ENCODE measurements at regions not wholly inside any gene's neighbourhood (a gene's known extent, or its start where the extent isn't known, plus 50 kb on each side); places are given as distances from the start of the nearest gene placed in this dataset.

- no peaks in the 10 kb centered on the region for H3K4me1 ChIP-seq
- no peak overlapping the region for H3K27ac ChIP-seq
- DNase-seq (no peak), ATAC-seq (no peak)
- TF ChIP-seq, protein P1, sequence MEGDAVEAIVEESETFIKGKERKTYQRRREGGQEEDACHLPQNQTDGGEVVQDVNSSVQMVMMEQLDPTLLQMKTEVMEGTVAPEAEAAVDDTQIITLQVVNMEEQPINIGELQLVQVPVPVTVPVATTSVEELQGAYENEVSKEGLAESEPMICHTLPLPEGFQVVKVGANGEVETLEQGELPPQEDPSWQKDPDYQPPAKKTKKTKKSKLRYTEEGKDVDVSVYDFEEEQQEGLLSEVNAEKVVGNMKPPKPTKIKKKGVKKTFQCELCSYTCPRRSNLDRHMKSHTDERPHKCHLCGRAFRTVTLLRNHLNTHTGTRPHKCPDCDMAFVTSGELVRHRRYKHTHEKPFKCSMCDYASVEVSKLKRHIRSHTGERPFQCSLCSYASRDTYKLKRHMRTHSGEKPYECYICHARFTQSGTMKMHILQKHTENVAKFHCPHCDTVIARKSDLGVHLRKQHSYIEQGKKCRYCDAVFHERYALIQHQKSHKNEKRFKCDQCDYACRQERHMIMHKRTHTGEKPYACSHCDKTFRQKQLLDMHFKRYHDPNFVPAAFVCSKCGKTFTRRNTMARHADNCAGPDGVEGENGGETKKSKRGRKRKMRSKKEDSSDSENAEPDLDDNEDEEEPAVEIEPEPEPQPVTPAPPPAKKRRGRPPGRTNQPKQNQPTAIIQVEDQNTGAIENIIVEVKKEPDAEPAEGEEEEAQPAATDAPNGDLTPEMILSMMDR (IDR thresholded peaks at IDR 0.05): no peak
- TF ChIP-seq POLR2A (IDR thresholded peaks at IDR 0.05): no peak
- whole genome bisulfite sequencing, 2 donors: 19 to 29% methylated on average over 4 of the region's 4 CpGs
- H3K27me3 ChIP-seq: no peaks in the 10 kb centered on the region
- H3K4me3 ChIP-seq: no peak overlapping the region
- H3K36me3 ChIP-seq (replicated peaks in 1 of 2; ENCODE audit: insufficient read depth in 1 of 2, low read depth in 2 of 2): no peaks in the 10 kb centered on the region
- intact Hi-C loops (cut with DNase I): no loop called here
- no peaks in the 10 kb centered on the region for H3K9me3 ChIP-seq
Observed at GRCh38 chr16:7218936-7219335, 113.7 kb upstream of the RBFOX1 start.

DNA sequence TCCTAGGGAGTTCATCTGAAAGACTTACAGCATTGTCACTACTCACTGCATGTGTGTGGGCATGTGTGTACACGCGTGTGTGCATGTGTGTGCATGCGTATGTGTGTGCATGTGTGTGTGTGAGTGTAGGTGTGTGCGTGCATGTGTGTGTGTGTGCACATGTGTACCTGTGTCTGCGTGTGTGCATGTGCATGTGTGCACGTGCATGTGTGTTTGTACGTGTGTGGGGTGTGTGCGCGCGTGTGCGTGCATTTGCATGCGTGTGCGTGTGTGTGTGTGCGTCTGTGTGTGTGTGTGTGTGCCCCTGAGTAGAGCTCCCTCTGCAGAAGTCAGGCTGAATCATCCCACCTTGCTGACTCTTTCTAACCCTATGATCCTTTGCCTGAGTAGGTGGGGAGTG is 114.8 kb upstream of the RBFOX1 start:
- DNase-seq (no peak), ATAC-seq (no peak)
- Histone ChIP-seq H3K4me1 (no peaks in the 10 kb centered on the region), H3K36me3 (replicated peaks in 1 of 2; ENCODE audit: insufficient read depth in 1 of 2, low read depth in 2 of 2) (no peaks in the 10 kb centered on the region), H3K9me3 (no peaks in the 10 kb centered on the region), H3K27ac (no peak overlapping the region), H3K4me3 (no peak overlapping the region), H3K27me3 (no peaks in the 10 kb centered on the region)
- 78 to 88% methylated on average over 14 of the region's 14 CpGs for WGBS, 2 donors
- intact Hi-C loops (cut with DNase I): no loop called here
- TF ChIP-seq, protein P1 (IDR thresholded peaks at IDR 0.05): no peak
- TF ChIP-seq POLR2A (IDR thresholded peaks at IDR 0.05): no peak

GRCh38 chr16:7216719-7217118 is 115.9 kb upstream of the RBFOX1 start:
- intact Hi-C loops (cut with DNase I): no loop called here
- no peak for TF ChIP-seq POLR2A (IDR thresholded peaks at IDR 0.05)
- TF ChIP-seq, protein P1 (IDR thresholded peaks at IDR 0.05): no peak
- DNase-seq (no peak), ATAC-seq (no peak)
- no peaks in the 10 kb centered on the region for H3K36me3 ChIP-seq (replicated peaks in 1 of 2; ENCODE audit: insufficient read depth in 1 of 2, low read depth in 2 of 2)
- no peaks in the 10 kb centered on the region for H3K27me3 ChIP-seq
- no peak overlapping the region for H3K27ac ChIP-seq
- H3K9me3 ChIP-seq: no peaks in the 10 kb centered on the region
- no peak overlapping the region for H3K4me3 ChIP-seq
- no peaks in the 10 kb centered on the region for H3K4me1 ChIP-seq

DNA sequence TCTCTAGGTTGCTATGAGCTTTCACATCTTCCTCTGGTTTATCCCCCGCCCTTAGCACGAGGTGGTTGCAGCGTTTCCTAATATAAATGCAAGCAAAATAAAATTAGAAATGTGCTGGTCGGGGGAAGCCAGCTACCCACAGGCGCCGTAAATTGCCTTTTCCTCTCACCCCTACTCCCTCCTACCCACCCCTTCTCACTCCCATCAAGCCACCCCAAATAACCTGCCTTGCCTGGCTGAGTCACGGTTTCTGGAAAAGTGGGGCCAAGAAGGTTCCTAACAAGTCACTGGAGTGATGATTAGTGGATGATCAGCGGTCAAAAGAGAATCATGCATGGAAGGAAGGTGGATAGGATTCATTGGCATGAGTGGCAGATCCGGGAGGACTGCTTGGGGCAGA is 120.9 kb upstream of the RBFOX1 start:
- no peak overlapping the region for H3K4me3 ChIP-seq
- TF ChIP-seq, protein P1 (IDR thresholded peaks at IDR 0.05): no peak
- no peak for TF ChIP-seq POLR2A (IDR thresholded peaks at IDR 0.05)
- no peaks in the 10 kb centered on the region for H3K27me3 ChIP-seq
- ATAC-seq (no peak), DNase-seq (no peak)
- H3K36me3 ChIP-seq (replicated peaks in 1 of 2; ENCODE audit: insufficient read depth in 1 of 2, low read depth in 2 of 2): no peaks in the 10 kb centered on the region
- WGBS, 2 donors: 63 to 72% methylated on average over 9 of the region's 9 CpGs
- intact Hi-C loops (cut with DNase I): no loop called here
- H3K9me3 ChIP-seq: no peaks in the 10 kb centered on the region
- no peak overlapping the region for H3K27ac ChIP-seq
- H3K4me1 ChIP-seq: no peaks in the 10 kb centered on the region

GRCh38 chr16:7209598-7209997 is 123.0 kb upstream of the RBFOX1 start:
- DNase-seq (no peak), ATAC-seq (no peak)
- 74 to 79% methylated on average over 3 of the region's 3 CpGs for WGBS, 2 donors
- Histone ChIP-seq H3K27ac (no peak overlapping the region), H3K9me3 (no peaks in the 10 kb centered on the region), H3K36me3 (replicated peaks in 1 of 2; ENCODE audit: insufficient read depth in 1 of 2, low read depth in 2 of 2) (no peaks in the 10 kb centered on the region), H3K4me3 (no peak overlapping the region), H3K4me1 (no peaks in the 10 kb centered on the region), H3K27me3 (no peaks in the 10 kb centered on the region)
- TF ChIP-seq, protein P1 (IDR thresholded peaks at IDR 0.05): no peak
- no peak for TF ChIP-seq POLR2A (IDR thresholded peaks at IDR 0.05)
- intact Hi-C loops (cut with DNase I): no loop called here
